ENCODE measurements at regions not wholly inside any gene's neighbourhood (a gene's known extent, or its start where the extent isn't known, plus 50 kb on each side); places are given as distances from the start of the nearest gene placed in this dataset.

DNA sequence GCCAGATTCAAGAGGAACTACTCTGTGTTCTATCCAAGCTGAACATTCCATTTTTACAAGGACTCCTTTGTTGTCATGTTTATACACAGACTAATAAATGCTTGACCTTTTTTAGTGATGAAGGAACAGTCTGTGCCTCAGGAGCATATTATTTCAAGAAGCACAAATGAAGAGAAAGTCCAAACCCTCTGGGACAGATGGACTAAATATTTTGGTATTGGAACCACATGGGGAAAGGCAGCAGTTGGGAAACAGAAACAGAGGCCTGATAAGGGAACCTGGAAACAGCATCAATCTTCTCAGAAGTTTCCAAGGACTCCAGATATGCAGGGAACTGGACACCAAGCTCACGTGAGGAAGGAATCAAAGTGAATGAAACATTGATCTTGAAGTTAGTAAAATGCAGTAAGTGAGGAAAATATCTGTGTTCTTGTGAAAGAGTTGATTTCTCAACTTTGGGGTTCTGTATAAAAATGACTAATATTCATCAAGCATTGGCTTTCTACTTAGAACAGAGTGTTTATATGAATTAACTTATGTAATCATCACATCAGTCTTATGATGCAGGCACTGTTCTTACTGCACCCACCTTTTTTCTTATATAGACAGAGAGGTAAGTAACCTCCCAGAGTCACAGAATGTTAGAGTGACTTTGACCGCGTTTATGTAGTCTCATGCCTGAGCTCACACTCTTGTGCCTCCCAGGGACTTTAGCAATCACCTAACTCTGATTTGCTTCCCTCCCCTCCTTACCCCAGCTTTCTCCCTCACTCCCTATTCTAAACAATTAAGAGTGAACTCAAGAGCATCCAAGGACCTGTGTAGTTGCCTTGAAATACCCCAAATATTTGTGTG lies 148.9 kb upstream of the JADE1 start:
- ATAC-seq (peak in 3 of 4 donors; percentile 64 to 81 (median 79)), DNase-seq (no peak)
- H3K4me3 ChIP-seq = no peak overlapping the region
- no peaks in the 10 kb centered on the region for H3K36me3 ChIP-seq (ENCODE audit: insufficient read depth in 1 of 2, low read depth in 1 of 2)
- TF ChIP-seq, protein P1, sequence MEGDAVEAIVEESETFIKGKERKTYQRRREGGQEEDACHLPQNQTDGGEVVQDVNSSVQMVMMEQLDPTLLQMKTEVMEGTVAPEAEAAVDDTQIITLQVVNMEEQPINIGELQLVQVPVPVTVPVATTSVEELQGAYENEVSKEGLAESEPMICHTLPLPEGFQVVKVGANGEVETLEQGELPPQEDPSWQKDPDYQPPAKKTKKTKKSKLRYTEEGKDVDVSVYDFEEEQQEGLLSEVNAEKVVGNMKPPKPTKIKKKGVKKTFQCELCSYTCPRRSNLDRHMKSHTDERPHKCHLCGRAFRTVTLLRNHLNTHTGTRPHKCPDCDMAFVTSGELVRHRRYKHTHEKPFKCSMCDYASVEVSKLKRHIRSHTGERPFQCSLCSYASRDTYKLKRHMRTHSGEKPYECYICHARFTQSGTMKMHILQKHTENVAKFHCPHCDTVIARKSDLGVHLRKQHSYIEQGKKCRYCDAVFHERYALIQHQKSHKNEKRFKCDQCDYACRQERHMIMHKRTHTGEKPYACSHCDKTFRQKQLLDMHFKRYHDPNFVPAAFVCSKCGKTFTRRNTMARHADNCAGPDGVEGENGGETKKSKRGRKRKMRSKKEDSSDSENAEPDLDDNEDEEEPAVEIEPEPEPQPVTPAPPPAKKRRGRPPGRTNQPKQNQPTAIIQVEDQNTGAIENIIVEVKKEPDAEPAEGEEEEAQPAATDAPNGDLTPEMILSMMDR (IDR thresholded peaks at IDR 0.05) = no peak
- intact Hi-C loops (cut with DNase I) = loop anchor here in 1 of 2 donors (10.0 kb wide), 1 partner anchor 206 kb away; no protein-coding TSS in a partner anchor
- H3K4me1 ChIP-seq = peaks cover 9% of the 10 kb centered on the region
- WGBS, 3 donors = 63 to 75% (median 63%) methylated on average over 3 of the region's 3 CpGs
- H3K27ac ChIP-seq = no peak overlapping the region
- no peaks in the 10 kb centered on the region for H3K27me3 ChIP-seq (ENCODE audit: insufficient read depth in 3 of 3, low read length in 2 of 3)
- H3K9me3 ChIP-seq = no peaks in the 10 kb centered on the region

DNA sequence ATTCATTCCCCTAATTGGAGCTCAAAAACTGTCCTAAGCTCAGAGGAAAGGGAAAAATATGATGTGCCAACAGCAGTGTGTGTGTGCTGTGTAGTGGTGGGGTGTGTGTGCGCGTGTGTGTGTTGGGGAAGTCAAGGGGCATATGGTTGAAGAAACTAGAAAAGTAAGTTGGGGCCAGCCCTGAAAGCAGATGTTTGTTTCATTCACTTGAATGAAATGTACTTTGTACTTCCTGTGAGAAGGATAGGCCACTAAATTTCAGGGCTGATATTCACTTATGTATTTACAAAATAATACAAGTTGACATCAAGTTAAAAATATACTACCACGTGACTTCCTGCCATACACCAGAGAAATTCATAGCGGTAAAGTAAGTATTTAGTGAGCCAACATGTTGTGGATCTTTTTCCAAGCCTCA lies 151.3 kb upstream of the JADE1 start:
- Histone ChIP-seq H3K4me1 (peaks cover 9% of the 10 kb centered on the region), H3K36me3 (ENCODE audit: insufficient read depth in 1 of 2, low read depth in 1 of 2) (no peaks in the 10 kb centered on the region), H3K27me3 (ENCODE audit: insufficient read depth in 3 of 3, low read length in 2 of 3) (no peaks in the 10 kb centered on the region), H3K27ac (no peak overlapping the region), H3K9me3 (peaks cover 9% of the 10 kb centered on the region), H3K4me3 (no peak overlapping the region)
- TF ChIP-seq, protein P1 (IDR thresholded peaks at IDR 0.05) = no peak
- ATAC-seq (no peak), DNase-seq (no peak)
- WGBS, 3 donors = 39 to 52% (median 50%) methylated on average over 4 of the region's 4 CpGs
- intact Hi-C loops (cut with DNase I) = no loop called here

DNA sequence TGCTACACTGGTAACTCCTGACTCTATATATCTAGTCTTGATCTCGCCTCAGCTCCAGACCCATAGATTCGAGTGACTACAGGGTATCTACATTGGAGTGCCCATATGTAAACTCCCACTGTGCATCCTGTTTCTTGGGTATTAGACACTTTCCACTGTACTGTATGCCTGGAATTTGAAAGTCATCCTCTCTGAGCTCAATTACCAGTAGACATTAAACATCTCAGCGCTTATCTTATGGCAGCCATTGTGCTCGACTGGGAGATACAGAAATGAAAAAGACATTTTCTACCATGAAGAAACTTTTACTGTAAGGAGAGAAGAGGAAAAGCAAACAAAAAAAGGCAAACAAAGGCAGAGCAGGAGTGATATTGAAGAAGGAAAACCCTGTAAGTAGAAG lies 151.9 kb upstream of the JADE1 start:
- Histone ChIP-seq H3K4me1 (peaks cover 9% of the 10 kb centered on the region), H3K36me3 (ENCODE audit: insufficient read depth in 1 of 2, low read depth in 1 of 2) (no peaks in the 10 kb centered on the region), H3K27ac (no peak overlapping the region), H3K27me3 (ENCODE audit: insufficient read depth in 3 of 3, low read length in 2 of 3) (no peaks in the 10 kb centered on the region), H3K9me3 (peaks cover 9% of the 10 kb centered on the region), H3K4me3 (no peak overlapping the region)
- TF ChIP-seq, protein P1 (IDR thresholded peaks at IDR 0.05) = no peak
- ATAC-seq (no peak), DNase-seq (no peak)
- intact Hi-C loops (cut with DNase I) = no loop called here
- WGBS, 3 donors = 96 to 97% (median 97%) methylated on average over 4 of the region's 4 CpGs

DNA sequence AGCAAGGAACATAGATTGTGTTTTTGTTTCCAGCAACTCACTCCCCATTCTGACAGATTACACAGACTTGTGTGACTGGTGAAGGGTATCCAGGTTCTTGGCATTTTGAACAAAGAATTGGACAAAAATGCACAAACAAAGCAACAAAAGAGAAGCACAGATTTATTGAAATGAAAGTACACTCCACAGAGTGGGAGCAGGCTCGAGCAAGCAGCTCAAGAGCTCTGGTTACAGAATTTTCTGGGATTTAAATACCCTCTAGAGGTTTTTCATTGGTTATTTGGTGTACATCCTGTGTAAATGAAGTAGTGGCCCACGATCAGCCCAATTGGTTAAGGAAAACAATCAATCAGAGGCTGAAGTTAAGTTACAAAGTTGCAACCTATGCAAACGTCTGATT lies 155.0 kb upstream of the JADE1 start:
- TF ChIP-seq, protein P1 (IDR thresholded peaks at IDR 0.05) = no peak
- no peak overlapping the region for H3K27ac ChIP-seq
- H3K4me1 ChIP-seq = peaks cover 5% of the 10 kb centered on the region
- H3K4me3 ChIP-seq = no peak overlapping the region
- no peaks in the 10 kb centered on the region for H3K27me3 ChIP-seq (ENCODE audit: insufficient read depth in 3 of 3, low read length in 2 of 3)
- intact Hi-C loops (cut with DNase I) = no loop called here
- ATAC-seq (no peak), DNase-seq (no peak)
- peaks cover 9% of the 10 kb centered on the region for H3K9me3 ChIP-seq
- WGBS, 3 donors = 64 to 82% (median 64%) methylated on average over 3 of the region's 3 CpGs
- no peaks in the 10 kb centered on the region for H3K36me3 ChIP-seq (ENCODE audit: insufficient read depth in 1 of 2, low read depth in 1 of 2)
